B cell (primary cell): ENCODE measurements at regions not wholly inside any gene's neighbourhood (a gene's known extent, or its start where the extent isn't known, plus 50 kb on each side); places are given as distances from the start of the nearest gene placed in this dataset.

ENCODE experiments used
- ATAC-seq: fragments of 200-7000 bp; cut with Tn5 transposase; one replicate; pipeline ENCODE4 v1.10.0; 2021; ENCODE audit warnings: low read depth, mild to moderate bottlenecking, moderate number of reproducible peaks, moderate library complexity
- CTCF ChIA-PET: fragments of 350-600 bp; sonication (Branson Sonifier 250); formaldehyde crosslinking; loops from one replicate; lab custom pipeline; 2021; ENCODE audit warnings: antibody characterized with exemption, inconsistent platforms; lab: Charles Lee
- POLR2A ChIA-PET: fragments of 350-600 bp; sonication (Branson Sonifier 250); formaldehyde crosslinking; loops from one replicate; lab custom pipeline; 2021; ENCODE audit warnings: antibody characterized with exemption; lab: Charles Lee
- DNase-seq: peaks from one replicate; pipeline ENCODE4 v3.0.0; 2013
- H2AFZ ChIP-seq: 2 replicates; pipeline ENCODE4 v1.6.1; 2012; ENCODE audit warnings: mild to moderate bottlenecking, low read depth, low read length; ENCODE audit not compliant: insufficient read depth, poor library complexity, severe bottlenecking
- H3K27ac ChIP-seq, 2 donors: 1 replicate in 1 of 2; 2 replicates in 1 of 2; pipeline ENCODE4 v1.5.1; 2012 to 2013; ENCODE audit warnings: low read length in 2 of 2, mild to moderate bottlenecking in 2 of 2, moderate library complexity in 1 of 2
- H3K27me3 ChIP-seq, 4 experiments: fragments of 200-600 bp in 1 of 4; sonication (generic) in 1 of 4; replicated peaks in 1 of 4; 1 replicate in 2 of 4; 2 replicates in 2 of 4; pipeline versions ENCODE4 v1.6.1 to v1.7.0; 2013 to 2016; ENCODE audit warnings: low read length in 3 of 4, mild to moderate bottlenecking in 2 of 4, mixed read lengths in 1 of 4, moderate library complexity in 1 of 4; ENCODE audit not compliant: insufficient read depth in 4 of 4, control insufficient read depth in 3 of 4; ENCODE audit errors: control extremely low read depth in 1 of 4
- H3K36me3 ChIP-seq, 2 experiments: replicated peaks in 1 of 2; 1 replicate in 1 of 2; 2 replicates in 1 of 2; pipeline versions ENCODE4 v1.6.1 to v1.7.1; 2013; ENCODE audit warnings: low read length in 1 of 2; ENCODE audit not compliant: insufficient read depth in 2 of 2, control insufficient read depth in 1 of 2; ENCODE audit errors: control extremely low read depth in 1 of 2, extremely low read depth in 1 of 2
- H3K4me1 ChIP-seq, 2 donors: fragments of 200-600 bp in 1 of 2; sonication (generic) in 1 of 2; 1 replicate in 1 of 2; 2 replicates in 1 of 2; pipeline versions ENCODE4 v1.5.1 to v1.6.1; 2013 to 2017; ENCODE audit warnings: low read length in 2 of 2; ENCODE audit not compliant: control insufficient read depth in 2 of 2, insufficient read depth in 2 of 2
- H3K4me2 ChIP-seq: replicated peaks from 2 replicates; pipeline ENCODE3; 2012; ENCODE audit warnings: mild to moderate bottlenecking, low read depth, low read length; ENCODE audit not compliant: poor library complexity, severe bottlenecking
- H3K4me3 ChIP-seq, 5 experiments: fragments of 200-600 bp in 1 of 5; sonication (generic) in 1 of 5; 1 replicate in 3 of 5; 2 replicates in 2 of 5; pipeline versions ENCODE4 v1.5.1 to v1.7.0; 2011 to 2016; ENCODE audit warnings: low read length in 4 of 5, mild to moderate bottlenecking in 4 of 5, low read depth in 2 of 5, control low read depth in 1 of 5, moderate library complexity in 1 of 5; ENCODE audit not compliant: insufficient read depth in 1 of 5; ENCODE audit errors: control extremely low read depth in 1 of 5, extremely low read depth in 1 of 5
- H3K79me2 ChIP-seq: fragments of 200-600 bp; sonication (generic); one replicate; pipeline ENCODE4 v1.6.0; 2016; ENCODE audit warnings: low read length; ENCODE audit not compliant: control insufficient read depth, insufficient read depth
- H3K9ac ChIP-seq: fragments of 200-600 bp; sonication (generic); 2 replicates; pipeline ENCODE4 v1.6.1; 2017; ENCODE audit warnings: mild to moderate bottlenecking, low read length, moderate library complexity
- H3K9me3 ChIP-seq, 3 donors: one replicate each; pipeline versions ENCODE4 v1.6.1 to v1.7.1; 2013; ENCODE audit warnings: low read length in 2 of 3; ENCODE audit not compliant: control insufficient read depth in 2 of 3, insufficient read depth in 1 of 3; ENCODE audit errors: control extremely low read depth in 1 of 3
- H4K20me1 ChIP-seq: 2 replicates; pipeline ENCODE4 v1.6.0; 2012; ENCODE audit warnings: mild to moderate bottlenecking, low read length; ENCODE audit not compliant: insufficient read depth, control insufficient read depth, poor library complexity, severe bottlenecking
- H3K27ac Mint-ChIP-seq: one replicate; pipeline ENCODE4 v1.8.0; 2021; ENCODE audit warnings: mixed read lengths
- H3K27me3 Mint-ChIP-seq: one replicate; pipeline ENCODE4 v1.8.0; 2021; ENCODE audit warnings: mixed read lengths
- H3K4me1 Mint-ChIP-seq: one replicate; pipeline ENCODE4 v1.8.0; 2021; ENCODE audit warnings: mixed read lengths
- H3K4me3 Mint-ChIP-seq: one replicate; pipeline ENCODE4 v1.8.0; 2021; ENCODE audit warnings: mixed read lengths
- H3K9me3 Mint-ChIP-seq: one replicate; pipeline ENCODE4 v1.8.0; 2022; ENCODE audit warnings: mixed read lengths; ENCODE audit not compliant: insufficient read depth
- CTCF ChIP-seq: fragments of 200-600 bp; IDR thresholded peaks from one replicate; pipeline ENCODE4 v1.8.0; 2022; ENCODE audit warnings: antibody characterized with exemption, mild to moderate bottlenecking
- EZH2 ChIP-seq: IDR thresholded peaks from 2 replicates; pipeline ENCODE4 v1.6.1; 2012; ENCODE audit warnings: borderline replicate concordance, low read depth, mild to moderate bottlenecking, moderate library complexity, low read length; ENCODE audit not compliant: insufficient read depth, poor library complexity, severe bottlenecking
- WGBS: methylation state at CpG from one replicate; pipeline ENCODE4 v1.1.5; 2013; ENCODE audit warnings: missing lambda C conversion rate; ENCODE audit not compliant: insufficient coverage; 5-methylcytosine and 5-hydroxymethylcytosine counted together
- intact Hi-C: fragments of 100-400 bp; cut with micrococcal nuclease; formaldehyde crosslinking; loops from one replicate; pipeline ENCODE4 v1.10.0; 2022

- DNase-seq (no peak), ATAC-seq (no peak)
- no peak overlapping the region for H2AFZ ChIP-seq
- no peaks in the 10 kb centered on the region for H3K79me2 ChIP-seq
- Mint-ChIP-seq H3K4me1 (peaks cover 3% of the 10 kb centered on the region), H3K27ac (no peak overlapping the region), H3K27me3 (peaks cover 3% of the 10 kb centered on the region), H3K9me3 (no peaks in the 10 kb centered on the region), H3K4me3 (no peak overlapping the region)
- 91% methylated on average over 28 of the region's 32 CpGs for WGBS
- TF ChIP-seq EZH2 = no peak
- no peak for TF ChIP-seq CTCF
- no peaks in the 10 kb centered on the region for H4K20me1 ChIP-seq
- POLR2A ChIA-PET = no interaction called here
- no peaks in the 10 kb centered on the region for H3K4me1 ChIP-seq
- no peak overlapping the region for H3K4me3 ChIP-seq
- no peak overlapping the region for H3K4me2 ChIP-seq
- no peak overlapping the region for H3K9ac ChIP-seq
- H3K36me3 ChIP-seq = no peaks in the 10 kb centered on the region
- H3K27ac ChIP-seq = no peak overlapping the region
- no peaks in the 10 kb centered on the region for H3K9me3 ChIP-seq
- H3K27me3 ChIP-seq = no peaks in the 10 kb centered on the region
- CTCF ChIA-PET = no interaction called here
- intact Hi-C loops = no loop called here
Observed at GRCh38 chr13:27014406-27015359, 156.9 kb downstream of the USP12 start.

GRCh38 chr13:27012482-27013197 is 159.0 kb downstream of the USP12 start:
- TF ChIP-seq CTCF = no peak
- no peak for TF ChIP-seq EZH2
- Histone ChIP-seq H3K36me3 (no peaks in the 10 kb centered on the region), H3K9ac (no peak overlapping the region), H3K27me3 (no peaks in the 10 kb centered on the region), H3K9me3 (no peaks in the 10 kb centered on the region), H3K4me2 (no peak overlapping the region), H3K4me3 (no peak overlapping the region), H4K20me1 (no peaks in the 10 kb centered on the region), H2AFZ (no peak overlapping the region), H3K4me1 (no peaks in the 10 kb centered on the region), H3K27ac (no peak overlapping the region), H3K79me2 (no peaks in the 10 kb centered on the region)
- POLR2A ChIA-PET = no interaction called here
- no peak for DNase-seq
- intact Hi-C loops = no loop called here
- peaks cover 4% of the 10 kb centered on the region for H3K27me3 Mint-ChIP-seq
- no peak overlapping the region for H3K27ac Mint-ChIP-seq
- WGBS = 100% methylated on average over 2 of the region's 7 CpGs
- no peaks in the 10 kb centered on the region for H3K4me1 Mint-ChIP-seq
- no peaks in the 10 kb centered on the region for H3K9me3 Mint-ChIP-seq
- ATAC-seq = no peak
- no peak overlapping the region for H3K4me3 Mint-ChIP-seq
- CTCF ChIA-PET = no interaction called here
